ENCODE measurements at regions not wholly inside any gene's neighbourhood (a gene's known extent, or its start where the extent isn't known, plus 50 kb on each side); places are given as distances from the start of the nearest gene placed in this dataset.

DNA sequence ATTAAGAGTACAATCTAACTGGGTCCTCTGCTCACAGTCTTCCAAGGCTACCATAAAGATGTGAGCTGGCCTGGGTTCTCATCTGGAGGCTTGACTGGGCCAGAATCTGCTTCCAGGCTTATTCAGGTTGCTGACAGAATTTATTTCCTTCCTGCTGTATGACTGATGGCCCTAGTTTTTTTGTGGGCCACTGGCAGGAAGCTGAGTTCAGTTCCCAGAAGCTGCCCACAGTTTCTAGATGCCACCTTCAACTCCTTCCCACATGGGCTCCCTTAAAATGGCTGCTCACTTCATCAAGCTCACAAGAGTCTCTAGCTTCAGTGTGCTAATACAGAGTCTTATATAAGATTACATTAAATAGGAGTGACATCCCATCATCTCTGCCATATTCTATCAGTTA lies 121.7 kb upstream of the CAND1 start:
- TF ChIP-seq, protein P1, sequence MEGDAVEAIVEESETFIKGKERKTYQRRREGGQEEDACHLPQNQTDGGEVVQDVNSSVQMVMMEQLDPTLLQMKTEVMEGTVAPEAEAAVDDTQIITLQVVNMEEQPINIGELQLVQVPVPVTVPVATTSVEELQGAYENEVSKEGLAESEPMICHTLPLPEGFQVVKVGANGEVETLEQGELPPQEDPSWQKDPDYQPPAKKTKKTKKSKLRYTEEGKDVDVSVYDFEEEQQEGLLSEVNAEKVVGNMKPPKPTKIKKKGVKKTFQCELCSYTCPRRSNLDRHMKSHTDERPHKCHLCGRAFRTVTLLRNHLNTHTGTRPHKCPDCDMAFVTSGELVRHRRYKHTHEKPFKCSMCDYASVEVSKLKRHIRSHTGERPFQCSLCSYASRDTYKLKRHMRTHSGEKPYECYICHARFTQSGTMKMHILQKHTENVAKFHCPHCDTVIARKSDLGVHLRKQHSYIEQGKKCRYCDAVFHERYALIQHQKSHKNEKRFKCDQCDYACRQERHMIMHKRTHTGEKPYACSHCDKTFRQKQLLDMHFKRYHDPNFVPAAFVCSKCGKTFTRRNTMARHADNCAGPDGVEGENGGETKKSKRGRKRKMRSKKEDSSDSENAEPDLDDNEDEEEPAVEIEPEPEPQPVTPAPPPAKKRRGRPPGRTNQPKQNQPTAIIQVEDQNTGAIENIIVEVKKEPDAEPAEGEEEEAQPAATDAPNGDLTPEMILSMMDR (IDR thresholded peaks at IDR 0.05; ENCODE audit: extremely low read depth, insufficient read depth, missing control alignments): no peak
- no peak for DNase-seq (ENCODE audit: low spot score)
- in situ Hi-C loops (cut with MboI; ENCODE audit: low pct_unique_long_range_greater_than_20kb, low sequenced_read_pairs, unreplicated experiment): no loop called here

DNA sequence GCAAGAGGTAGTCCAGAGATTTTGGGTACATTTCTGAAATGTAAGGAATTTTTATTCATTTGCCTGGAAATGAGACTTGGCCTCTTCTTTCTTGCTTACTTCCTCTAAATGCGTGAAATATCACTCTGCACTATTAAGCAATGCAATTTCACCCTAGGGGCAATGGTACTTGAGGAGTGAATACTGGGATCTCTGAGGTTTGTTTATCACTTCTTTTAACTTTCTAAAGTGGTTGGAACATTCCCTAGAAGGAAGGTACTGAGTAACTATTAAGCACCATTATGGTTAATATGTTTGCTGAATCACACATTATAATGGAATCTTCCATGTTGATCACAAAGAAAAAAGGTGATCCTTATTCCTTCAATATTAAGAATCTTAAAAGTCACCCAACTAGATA lies 120.9 kb upstream of the CAND1 start:
- in situ Hi-C loops (cut with MboI; ENCODE audit: low pct_unique_long_range_greater_than_20kb, low sequenced_read_pairs, unreplicated experiment): no loop called here
- DNase-seq (ENCODE audit: low spot score): no peak

DNA sequence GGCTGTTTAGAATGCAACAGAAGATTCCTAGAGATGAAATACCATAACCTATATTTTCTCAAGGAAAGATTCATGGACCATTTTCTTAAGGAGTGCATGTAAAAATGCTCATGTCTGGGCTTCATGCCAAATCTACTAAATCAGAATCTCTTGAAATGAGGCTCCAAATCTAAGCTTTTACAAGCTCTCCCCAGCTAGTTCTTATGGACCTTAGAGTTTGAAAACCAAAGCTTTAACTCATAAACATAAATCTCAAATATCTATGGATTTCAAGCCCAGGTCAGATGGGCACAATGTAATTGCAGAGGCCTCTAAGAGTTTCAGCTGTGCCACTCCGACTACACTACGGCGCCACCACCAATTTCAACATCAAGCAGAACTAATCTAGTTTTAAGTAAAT lies 117.3 kb upstream of the CAND1 start:
- TF ChIP-seq, protein P1 (IDR thresholded peaks at IDR 0.05; ENCODE audit: extremely low read depth, insufficient read depth, missing control alignments): no peak
- DNase-seq (ENCODE audit: low spot score): no peak
- in situ Hi-C loops (cut with MboI; ENCODE audit: low pct_unique_long_range_greater_than_20kb, low sequenced_read_pairs, unreplicated experiment): no loop called here

More for the DNA sequence above, 120.9 kb upstream of the CAND1 start:
- TF ChIP-seq, protein P1 (IDR thresholded peaks at IDR 0.05; ENCODE audit: extremely low read depth, insufficient read depth, missing control alignments): no peak

DNA sequence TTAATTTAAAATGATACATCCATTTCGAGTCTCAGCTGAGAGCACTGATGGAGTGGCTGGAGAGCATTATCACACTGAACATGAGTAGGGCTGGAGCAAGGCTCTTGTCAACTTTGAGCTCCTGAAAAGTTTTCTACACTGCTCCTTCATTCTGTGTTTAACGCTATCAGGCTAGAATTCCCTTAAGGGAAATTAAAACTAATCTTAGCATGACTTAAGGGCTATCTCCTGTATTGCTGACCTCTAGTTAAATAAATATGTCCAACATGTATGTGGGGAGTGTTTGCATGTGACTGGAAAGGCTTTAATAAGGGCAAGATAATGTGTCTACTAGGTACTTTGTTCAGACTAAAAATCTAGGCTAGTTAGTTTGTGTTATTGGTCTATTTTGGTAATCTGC lies 116.7 kb upstream of the CAND1 start:
- no peak for DNase-seq (ENCODE audit: low spot score)
- in situ Hi-C loops (cut with MboI; ENCODE audit: low pct_unique_long_range_greater_than_20kb, low sequenced_read_pairs, unreplicated experiment): no loop called here
- TF ChIP-seq, protein P1 (IDR thresholded peaks at IDR 0.05; ENCODE audit: extremely low read depth, insufficient read depth, missing control alignments): no peak

DNA sequence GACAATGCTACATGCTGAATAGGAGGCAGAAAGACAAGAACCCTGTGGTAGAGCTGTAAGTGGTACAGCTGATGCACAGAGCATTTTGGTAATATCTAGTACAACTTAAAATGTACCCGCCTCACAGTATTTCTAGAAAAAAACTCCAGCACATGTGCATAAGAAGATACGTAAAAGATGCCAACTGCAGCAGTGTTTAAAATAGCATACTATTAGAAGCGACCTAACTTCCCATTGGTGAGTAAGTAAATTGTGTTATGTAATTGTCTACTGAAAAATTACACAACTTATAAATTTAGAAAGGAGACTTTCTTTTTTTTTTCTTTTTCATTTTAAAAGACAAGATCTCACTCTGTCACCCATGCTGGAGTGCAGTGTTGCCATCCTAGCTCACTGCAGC lies 114.3 kb upstream of the CAND1 start:
- TF ChIP-seq, protein P1 (IDR thresholded peaks at IDR 0.05; ENCODE audit: extremely low read depth, insufficient read depth, missing control alignments): no peak
- DNase-seq (ENCODE audit: low spot score): no peak

DNA sequence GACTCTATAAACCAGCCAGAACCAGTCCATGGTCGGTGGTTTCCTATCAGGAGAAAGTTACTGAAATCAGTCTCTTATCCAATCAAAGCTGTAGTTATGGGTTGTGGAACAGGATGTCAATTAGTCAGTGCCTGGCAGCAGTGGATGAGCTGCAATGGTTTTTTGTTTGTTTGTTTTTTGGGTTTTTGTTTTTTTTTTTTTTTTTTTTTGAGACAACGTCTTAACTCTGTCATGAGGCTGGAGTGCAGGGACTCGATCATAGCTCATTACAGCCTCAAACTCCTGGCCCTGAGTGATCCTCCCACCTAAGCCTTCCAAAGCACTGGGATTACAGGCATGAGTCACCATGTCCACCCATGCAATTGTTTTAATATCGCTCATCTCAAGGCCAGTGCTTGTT lies 113.3 kb upstream of the CAND1 start:
- TF ChIP-seq, protein P1 (IDR thresholded peaks at IDR 0.05; ENCODE audit: extremely low read depth, insufficient read depth, missing control alignments): no peak
- DNase-seq (ENCODE audit: low spot score): no peak
- in situ Hi-C loops (cut with MboI; ENCODE audit: low pct_unique_long_range_greater_than_20kb, low sequenced_read_pairs, unreplicated experiment): no loop called here

More for the DNA sequence above, 114.3 kb upstream of the CAND1 start:
- in situ Hi-C loops (cut with MboI; ENCODE audit: low pct_unique_long_range_greater_than_20kb, low sequenced_read_pairs, unreplicated experiment): no loop called here
